ENCODE measurements at regions not wholly inside any gene's neighbourhood (a gene's known extent, or its start where the extent isn't known, plus 50 kb on each side); places are given as distances from the start of the nearest gene placed in this dataset.
"Not testable (repeated sequence)": the region's sequence is repeated elsewhere in the genome, so short reads cannot be mapped to it uniquely, and the experiment has no call there.

DNA sequence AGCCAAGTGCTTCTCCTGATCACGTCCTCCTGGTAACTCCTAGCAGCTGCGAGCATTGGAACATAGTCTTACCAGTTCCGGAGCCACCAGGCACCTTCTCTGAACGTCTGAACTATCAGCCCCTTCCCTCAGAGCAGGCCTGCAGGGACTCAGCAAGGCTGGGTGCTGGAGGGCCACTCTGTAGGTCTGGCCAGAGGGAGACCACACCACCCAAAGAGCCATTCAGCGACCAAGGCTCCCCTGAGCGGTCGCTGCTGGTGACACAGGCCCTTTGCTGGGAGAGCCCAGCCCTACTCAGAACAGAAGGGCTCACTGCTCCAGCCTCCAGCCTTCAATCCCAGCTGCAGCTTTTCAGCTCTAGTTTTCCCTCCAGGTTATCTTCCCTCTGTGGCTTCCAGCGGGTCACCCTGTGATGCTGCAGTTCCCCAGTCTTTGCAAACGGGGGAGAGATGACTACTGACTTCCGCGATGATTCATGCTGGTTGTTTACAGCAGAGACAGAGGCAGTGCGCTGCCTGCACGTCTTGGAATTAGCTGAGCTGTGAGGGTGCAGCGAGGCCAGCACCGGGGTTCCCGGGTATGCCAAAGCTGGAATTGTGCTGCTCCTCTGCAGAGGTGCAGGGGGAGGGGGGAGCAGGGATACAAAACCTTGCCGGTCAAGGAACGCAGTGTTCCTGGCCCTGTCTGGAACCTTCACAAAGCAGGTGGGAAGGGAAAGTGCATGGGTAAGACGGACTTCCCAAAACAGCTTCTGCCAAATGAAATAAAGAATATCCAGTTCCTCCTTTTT is 161.4 kb downstream of the LY86 start:
- peak; percentile 48 to 57 for DNase-seq

DNA sequence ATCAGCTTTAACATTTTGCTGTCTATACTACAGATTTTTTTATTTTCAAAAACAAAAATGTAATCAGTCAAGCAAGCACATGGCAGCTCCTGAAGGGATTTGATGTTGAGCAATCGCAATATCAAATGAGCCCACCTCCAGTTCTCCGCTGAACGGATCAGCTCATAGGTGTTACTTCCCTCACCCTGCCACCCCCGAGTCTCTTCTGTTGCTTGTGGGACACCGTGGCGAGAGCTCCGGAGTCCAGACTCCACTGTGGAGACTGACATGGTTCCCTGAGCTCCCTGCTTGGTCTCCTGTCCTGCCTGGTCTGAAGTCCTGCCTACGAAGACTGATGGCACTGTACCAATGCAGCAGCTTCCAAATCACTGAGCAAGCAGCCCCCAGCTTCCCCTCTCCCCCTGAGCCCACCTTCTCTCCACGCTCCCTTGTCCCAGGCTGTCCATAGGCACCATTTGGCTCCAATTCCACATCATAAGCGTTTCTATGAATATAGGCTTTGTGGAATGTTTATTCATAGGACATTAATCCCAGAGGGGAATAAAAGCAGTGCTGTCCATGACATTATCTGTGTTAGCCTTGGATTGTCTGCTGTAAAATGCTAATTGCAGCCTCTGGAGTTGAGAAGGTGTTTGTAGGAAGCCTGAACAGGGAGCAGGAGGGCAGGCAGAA is 162.2 kb downstream of the LY86 start:
- DNase-seq, result no peak

DNA sequence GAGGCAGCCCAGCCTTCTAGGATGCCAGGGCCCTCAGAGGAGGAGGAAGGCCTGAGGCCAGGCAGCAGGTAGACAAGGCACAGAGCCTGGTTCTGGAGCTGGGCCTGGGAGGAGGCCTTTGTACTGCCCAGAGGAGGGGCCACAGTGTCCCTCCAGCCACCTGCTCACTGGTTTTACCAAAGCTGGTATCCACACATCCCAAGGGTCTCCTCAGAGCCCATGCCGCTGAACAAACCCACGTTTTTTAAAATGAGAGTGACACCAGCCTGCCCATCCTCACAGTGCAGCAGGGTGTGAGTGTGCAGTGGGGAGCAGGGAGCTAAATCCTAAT is 162.7 kb downstream of the LY86 start:
- no peak for DNase-seq

DNA sequence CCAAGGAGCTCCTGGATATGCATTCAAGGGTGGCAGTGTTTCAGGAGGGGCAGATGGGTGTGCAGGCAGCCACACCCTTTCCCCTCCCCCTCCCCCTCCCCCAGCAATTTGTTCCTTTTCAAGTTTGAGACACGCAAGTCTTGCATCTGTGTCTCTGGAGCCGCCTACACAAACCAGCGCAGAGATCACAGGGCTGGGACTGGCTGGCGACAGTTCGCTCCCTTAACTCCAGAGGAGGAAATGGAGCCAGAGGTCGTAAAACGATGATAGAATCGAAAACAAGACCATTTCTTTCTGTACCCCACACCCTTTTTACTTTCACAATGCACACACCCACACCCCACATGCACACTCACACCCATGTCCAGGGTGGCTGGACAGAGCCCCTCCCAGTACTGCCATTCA is 163.1 kb downstream of the LY86 start:
- peak; percentile 39 to 51 for DNase-seq

DNA sequence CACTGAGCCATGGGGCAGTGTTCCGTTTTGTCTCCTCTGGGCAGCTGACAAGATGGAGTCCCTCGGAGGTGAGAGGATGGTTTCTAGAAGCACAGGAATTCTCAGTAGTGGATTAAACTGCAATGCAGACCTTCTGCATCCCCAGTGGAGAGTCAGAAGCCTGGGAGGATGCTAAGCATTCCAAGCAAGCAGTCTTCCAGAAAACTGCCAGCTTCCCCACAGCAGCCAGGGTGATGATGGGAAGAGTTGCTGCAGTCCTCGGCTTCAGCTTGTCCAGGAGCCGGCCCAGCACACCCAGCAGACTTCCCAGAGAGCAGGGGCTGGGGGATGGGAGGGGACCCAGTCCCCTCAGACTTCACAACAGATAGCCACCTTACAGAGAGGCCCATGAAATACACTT is 163.6 kb downstream of the LY86 start:
- no peak for DNase-seq

DNA sequence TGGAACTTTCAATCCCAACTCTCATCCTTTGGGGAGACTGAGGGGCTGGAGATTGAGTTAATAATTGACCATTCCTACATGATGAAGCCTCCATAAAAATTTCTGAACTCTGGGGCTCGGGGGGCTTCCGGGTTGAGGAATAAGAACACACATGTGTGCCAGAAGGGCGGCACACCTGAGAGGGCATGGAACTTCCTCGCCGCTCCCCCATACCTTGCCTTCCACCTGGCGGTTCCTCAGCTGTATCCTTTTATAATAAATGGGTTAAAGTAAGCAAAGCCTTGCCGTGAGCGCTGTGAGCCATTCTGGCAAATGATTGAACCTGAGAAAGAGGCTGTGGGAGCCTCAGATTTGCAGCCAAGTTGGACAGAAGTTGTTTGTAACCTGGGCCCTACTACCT is 164.8 kb downstream of the LY86 start:
- DNase-seq, result no peak

DNA sequence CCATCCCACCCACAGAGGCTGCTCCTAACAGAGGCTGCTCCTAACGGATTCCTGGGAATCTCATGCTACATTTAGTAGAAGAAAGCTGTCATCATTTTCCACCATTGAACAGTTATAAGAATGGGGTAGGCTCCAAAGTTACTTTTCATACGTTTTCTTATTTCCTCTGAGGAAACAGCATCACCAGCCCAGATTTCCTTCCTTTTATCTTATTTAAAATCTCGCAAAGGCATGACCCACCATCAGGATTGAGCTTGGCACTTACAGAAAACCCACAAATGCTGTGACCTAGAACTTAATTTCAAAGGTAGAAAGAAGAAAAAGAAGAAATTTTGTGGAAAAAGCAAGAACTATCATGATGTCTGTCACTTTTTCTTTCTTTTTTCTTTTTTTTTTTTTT is 168.0 kb downstream of the LY86 start:
- DNase-seq, result no peak

DNA sequence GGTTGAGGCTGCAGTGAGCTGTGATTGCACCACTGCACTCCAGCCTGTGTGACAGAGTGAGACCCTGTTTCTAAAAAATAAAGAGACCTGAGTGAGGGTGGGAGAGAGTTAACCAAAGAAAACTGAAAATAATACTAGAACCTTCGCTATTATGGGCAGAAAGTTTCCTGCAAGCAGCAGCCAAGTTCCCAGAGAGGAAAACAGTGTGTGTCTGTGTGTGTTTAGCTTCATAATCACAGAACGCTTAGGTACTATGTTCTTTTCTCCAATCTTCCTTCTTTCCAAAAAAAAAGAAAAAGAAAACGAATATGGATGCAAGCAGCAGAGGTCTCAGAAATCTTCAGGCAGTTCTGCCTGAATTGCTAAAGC is 170.0 kb downstream of the LY86 start:
- DNase-seq, result no peak

DNA sequence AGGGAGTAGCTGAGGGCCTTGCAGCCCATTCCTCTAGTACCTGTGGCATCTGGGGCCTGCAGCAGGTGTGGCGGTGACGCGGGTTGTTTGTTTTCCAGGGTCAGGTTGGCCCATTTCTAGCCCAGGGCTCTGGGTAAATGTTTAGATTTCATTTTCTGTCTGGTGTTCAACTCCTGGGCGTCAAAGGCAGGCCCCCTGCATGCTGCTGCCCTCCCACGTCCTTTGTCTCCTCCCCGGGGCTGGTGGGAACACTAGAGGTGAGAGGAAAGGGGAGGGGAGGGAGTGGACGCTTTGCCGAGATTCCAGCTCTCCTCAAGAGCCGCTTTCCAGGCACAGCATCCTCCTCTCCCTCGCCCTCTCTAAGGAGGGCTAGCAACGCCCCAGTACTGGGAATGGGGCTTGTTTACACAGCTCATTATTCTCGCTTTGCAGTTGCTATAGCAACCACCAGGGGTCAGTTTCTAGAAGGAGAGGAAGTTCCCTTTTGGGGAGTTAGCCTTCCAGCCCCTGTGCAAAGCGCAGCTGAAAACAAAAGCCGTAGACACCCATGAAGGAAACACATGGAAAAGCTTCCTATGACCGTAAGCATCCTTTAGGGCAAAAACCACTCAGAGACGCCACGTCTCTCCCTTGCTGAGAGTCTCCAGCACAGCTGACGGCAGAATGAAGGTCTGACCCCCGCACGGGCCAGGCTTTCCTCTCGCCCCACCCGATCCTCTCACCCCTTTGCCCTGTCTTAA is 170.6 kb downstream of the LY86 start:
- DNase-seq, result peak in 1 of 2 experiments; percentile 26

DNA sequence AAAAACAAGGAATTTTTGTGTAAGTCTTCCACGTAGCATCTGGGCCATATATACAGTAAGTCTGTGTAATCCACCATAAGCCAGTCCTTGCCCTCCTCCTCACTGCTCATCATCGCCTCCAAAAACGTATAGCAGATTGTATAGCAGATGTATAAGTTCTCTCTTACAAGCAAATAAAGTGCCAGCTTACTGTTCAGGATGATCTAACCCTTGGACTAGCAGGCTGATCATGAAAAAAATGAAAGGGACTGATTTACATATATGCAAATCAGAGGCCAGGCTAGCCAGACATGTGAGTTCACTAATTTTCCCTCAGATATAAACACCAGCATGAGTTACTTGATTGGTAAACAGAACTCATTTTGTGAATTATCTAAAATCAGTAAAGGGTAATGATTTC is 171.5 kb downstream of the LY86 start:
- DNase-seq, result no peak

DNA sequence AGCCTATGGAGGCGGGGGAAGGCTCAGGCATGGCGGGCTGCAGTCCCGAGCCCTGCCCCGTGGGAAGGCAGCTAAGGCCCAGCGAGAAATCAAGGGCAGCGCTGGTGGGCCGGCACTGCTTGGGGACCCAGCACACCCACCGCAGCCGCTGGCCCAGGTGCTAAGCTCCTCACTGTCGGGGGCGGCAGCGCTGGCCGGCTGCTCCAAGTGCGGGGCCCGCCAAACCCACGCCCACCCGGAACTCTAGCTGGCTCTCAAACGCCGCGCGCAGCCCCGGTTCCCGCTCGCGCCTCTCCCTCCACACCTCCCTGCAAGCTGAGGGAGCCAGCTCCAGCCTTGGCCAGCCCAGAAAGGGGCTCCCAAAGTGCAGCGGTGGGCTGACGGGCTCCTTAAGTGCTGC is 174.0 kb downstream of the LY86 start:
- not testable (repeated sequence) for DNase-seq

DNA sequence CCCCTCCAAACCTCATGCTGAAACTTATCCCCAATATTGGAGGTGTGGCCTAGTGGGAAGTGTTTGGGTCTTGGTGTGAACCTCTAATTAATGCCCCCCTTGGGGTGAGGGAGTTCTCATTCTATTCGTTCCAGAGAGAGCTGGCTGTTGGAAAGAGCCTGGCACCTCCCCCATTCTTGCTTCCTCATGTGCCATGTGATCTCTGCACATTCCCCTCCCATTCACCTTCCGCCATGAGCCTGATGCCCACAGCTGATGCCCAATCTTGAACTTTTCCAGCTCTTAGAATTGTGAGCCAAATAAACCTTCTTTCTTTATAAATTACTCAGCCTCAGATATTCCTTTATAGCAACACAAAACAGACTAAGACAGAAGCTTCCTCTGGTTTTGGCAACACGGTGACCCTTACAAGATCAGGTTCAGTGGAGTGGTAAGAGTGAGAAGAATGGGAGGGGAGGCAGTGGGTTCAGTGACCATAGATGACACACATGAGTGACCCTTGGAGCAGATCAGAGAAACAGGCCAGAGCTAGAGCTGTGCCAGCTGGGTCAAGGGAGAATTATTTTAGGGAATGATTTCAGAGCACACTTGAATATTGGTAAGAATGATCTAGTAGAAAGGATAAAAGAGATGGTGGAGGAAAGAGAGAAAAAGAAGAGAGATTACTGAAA is 176.4 kb downstream of the LY86 start:
- DNase-seq, result no peak

DNA sequence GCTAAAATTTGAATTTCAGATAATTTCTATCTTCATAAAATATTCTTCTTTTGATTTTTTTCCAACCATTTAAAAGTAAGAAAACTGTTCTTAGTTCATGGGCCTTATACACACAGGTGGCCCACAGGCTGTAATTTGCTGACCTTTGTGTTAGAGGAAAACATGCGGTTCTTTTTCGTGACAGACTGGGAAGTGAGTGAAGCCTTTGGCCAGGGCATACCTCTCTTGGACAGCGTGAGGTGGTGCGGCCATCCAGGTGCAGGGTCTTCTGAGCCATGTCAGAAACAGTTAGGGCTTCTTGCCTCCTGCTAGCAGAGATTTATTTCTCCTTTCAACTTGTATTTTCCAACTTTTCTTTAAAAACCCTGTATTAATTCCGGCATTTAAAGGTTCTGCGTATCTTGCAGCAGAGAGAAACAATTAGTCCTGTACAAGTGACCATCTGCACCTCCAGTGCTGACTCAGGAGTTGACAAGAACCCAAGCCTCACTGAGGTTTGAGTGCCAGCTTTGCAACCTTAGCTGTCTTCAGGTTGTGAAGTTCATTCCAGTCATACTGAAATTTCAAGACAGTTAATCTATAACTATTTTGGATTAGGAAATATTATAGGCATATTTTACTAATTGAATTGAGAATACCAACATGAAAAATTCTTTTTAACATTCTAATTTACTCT is 177.8 kb downstream of the LY86 start:
- no peak for DNase-seq

DNA sequence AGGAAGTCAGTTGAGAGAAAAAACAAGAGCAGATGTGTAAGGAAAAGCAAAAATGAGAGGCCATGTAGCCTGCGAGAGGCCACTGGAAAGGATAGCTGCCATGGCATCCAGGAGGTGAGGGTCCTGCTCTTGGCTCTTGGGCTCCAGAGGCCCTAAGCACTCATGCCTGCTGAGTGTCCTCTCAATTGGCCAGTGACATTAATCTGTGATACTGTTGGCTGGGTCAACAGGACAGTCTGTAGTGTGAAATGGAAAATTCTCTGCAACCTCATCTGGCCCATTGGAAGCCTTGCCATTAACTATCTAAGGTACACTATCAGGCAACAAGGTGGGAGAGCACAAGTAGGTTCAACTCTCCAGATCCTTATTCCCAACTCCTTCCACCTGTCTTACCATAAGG is 180.9 kb downstream of the LY86 start:
- no peak for DNase-seq

DNA sequence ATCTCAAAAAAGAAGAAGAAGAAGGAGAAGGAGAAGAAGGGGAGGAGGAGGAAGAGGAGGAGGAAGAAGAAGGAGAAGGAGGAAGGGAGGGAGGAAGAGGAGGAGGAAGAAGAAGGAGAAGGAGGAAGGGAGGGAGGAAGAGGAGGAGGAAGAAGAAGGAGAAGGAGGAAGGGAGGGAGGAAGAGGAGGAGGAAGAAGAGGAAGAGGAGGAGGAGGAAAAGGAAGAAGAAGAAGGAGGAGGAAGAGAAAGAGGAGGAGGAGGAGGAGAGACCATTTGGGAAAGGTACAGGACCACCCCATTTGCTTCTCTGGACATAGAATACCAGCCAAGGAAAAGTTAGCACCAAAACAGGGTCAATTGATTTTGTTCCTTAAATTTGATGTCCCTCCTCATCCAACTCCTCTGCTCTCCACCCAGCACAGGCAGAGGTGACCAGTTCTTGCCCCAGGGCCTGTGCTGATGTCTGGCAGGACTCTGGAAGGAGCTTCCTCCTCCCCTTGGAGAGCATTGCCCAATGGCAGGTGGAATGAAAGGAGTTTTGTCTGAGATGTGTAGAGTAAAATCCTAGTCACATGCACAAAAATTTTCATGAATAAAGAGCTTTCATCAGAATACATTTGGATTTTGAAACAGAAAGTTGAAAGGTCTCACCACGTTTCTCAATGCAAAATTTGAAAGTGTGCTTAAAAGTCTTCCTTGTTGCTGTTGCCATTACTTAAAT is 182.9 kb downstream of the LY86 start:
- no peak for DNase-seq

DNA sequence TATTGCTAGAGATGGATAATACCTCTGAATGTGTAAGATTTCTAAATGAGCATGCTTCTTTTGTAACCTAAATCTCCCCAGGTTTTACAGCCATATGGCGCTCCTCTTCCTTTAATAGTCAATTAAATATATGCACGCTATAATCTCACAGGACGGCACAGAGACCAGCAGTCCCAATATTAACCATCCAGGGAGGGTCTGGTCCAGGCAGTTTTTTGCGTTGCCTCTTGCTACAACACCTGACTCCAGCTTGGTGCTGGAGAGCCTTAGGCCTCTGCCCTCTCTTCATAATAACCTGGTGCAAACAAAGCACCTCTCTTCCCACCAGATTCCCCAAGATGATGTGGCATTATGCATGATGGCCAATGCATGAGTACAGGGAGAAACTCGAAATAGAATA is 183.4 kb downstream of the LY86 start:
- DNase-seq, result no peak

DNA sequence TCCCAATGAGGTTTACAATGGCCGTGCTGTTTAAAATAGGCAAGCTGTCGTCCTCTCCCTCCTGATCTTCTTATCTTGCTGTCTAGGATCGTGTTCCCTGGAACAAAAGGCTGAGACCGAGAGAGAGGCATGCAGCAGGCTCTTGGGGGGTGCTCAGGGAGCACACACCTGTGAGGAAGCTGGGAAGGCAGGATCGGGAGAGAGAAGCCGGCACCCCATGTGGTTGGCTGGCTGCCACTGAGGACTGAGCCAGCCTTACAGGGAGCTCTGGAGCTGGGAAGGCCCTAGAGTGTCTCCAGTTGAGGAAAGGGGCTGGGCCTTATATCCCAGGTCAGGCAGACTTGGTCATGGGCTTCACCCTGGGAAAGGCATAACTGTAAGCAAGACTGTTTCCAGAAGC is 184.2 kb downstream of the LY86 start:
- DNase-seq, result no peak

DNA sequence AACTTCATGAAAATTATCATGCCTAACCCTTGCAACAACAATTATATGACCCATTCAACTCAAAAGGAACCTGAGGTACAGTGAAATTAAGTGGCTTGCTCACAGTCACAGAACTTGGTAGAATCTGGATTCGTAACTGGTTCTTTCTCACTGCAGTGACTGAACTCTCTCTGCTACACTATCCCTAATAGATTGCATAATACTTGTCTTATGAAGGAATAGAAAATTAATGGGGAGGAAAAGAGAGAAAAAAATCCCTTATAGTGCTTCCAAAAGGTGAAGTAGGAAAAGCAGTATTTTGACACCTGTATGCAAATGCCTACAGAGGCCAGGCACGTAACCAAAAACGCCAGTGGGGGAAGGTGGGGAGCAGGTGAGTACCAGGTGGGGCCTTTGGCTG is 186.6 kb downstream of the LY86 start:
- no peak for DNase-seq

DNA sequence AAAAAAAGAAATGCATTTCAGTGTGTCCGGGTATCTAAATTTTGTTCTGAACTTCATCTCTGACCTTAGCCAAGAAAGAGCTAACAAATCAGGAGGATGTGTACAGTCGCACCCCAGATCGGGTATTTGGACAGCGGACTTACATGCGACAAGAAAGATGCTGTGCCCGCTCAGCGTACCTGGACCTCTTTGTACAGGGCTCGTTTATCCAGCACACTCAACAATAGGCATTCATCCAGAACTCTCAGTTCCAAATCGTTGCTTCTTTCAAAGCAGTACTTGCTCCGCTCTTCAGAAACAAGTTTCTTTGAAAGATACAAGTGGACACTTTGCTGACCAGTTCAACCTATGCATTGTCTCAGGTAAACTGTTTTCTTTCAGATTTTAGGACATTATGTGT is 191.7 kb downstream of the LY86 start:
- no peak for DNase-seq

DNA sequence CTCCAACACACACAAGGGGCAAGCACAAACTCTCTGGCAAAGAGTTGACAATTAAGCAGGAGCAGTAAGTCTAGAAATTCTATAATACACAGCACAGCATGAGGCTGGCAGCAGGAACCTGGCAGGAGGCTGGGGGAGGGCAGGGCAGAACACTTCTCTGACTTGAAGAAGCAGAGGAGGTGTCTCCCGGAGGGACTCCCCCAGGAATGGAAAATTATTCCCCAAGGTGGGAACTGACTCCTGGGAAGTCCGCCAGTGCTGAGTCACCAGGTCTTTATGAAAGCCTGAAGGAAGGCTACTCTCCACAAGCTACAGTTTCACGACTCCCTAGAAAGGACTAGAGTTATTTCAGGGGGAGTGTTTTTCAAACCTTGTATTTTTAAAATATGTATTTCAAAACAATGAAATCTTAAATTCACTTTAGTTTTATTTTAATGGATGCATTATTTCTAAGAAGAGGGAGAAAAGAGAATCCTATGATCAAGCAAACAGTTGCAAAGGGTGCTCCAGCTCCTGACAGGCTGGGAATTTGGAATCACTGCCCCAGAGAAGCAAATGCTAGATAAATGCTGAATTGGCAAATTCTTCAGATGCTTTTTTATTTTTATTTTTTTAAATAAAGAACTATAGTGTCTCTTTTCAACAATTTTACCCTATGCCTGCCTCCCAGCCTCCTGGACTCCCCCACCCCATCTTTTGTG is 192.8 kb downstream of the LY86 start:
- no peak for DNase-seq

DNA sequence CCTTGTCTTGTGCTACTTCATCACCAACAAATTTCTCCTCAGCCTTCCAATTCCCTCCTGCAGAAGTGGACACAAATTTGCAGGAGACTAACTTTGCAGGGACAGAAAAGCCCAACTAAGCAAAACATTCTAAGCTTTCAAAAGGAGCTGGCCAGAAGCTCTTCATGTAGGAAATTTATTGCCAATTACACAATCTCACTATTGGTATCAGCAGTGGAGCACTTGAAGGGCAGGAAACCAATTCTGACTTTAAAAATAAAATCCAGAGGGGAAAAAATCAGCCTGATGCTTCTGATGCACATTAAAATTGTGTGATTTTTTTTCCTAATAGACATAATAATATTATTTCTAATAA is 193.3 kb downstream of the LY86 start:
- DNase-seq, result no peak

DNA sequence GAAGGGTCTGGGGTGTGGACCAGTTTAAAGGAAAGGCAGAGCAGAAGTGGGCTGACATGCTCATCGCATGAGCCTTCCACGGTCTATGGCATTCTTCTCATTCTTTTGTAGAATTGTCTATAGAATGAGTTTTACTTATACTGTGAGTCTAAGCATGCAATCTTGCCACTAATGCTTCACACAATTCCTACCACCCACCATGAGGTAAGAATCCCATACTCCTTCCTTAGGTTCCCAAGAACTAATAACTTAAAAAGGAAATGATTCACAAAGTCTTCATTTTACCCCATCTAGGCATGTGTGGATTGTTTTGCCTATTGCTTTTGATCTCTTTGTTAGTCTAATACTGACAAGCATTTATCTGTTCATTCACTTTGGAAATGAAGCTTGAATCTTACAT is 195.2 kb downstream of the LY86 start:
- no peak for DNase-seq

Data from activated T-cell treated with anti-CD3 and anti-CD28 coated beads, Interleukin-2, amount 50 U/mL, for 48 hours (primary cell).